Caco-2 (cell line): ENCODE measurements at regions not wholly inside any gene's neighbourhood (a gene's known extent, or its start where the extent isn't known, plus 50 kb on each side); places are given as distances from the start of the nearest gene placed in this dataset.

ENCODE experiments used
- BruUV-seq: library from RNA; stranded (reverse); fragments of 400-500 nt; replicated peaks from 2 replicates; lab custom pipeline; 2021; lab: Mats Ljungman, UMichigan
- CTCF ChIA-PET: fragments of 300-600 bp; sonication (Branson Sonifier 250); formaldehyde crosslinking; loops from one replicate; lab custom pipeline; 2022; ENCODE audit warnings: antibody characterized with exemption; lab: Charles Lee
- POLR2A ChIA-PET: fragments of 300-600 bp; sonication (Branson Sonifier 250); formaldehyde crosslinking; loops from one replicate; lab custom pipeline; 2022; ENCODE audit warnings: antibody characterized with exemption; lab: Charles Lee
- DNase-seq, 2 experiments: peaks; one replicate each; pipeline versions ENCODE4 v3.0.0 to v3.0.0-alpha.2; 2020 to 2022
- H3K27me3 ChIP-seq: replicated peaks from 2 replicates; pipeline ENCODE4 v1.6.0; 2011; ENCODE audit warnings: low read length; ENCODE audit not compliant: control insufficient read depth, insufficient read depth
- H3K36me3 ChIP-seq: 2 replicates; pipeline ENCODE4 v1.5.1; 2011; ENCODE audit warnings: low read length; ENCODE audit not compliant: control insufficient read depth, insufficient read depth
- H3K4me1 ChIP-seq: fragments of 250-450 bp; sonication (Bioruptor Pico); 2 replicates; pipeline ENCODE4 v1.5.1; 2020; ENCODE audit warnings: mild to moderate bottlenecking
- H3K4me3 ChIP-seq: 2 replicates; pipeline ENCODE4 v1.5.1; 2011; ENCODE audit warnings: low read depth, mild to moderate bottlenecking, control low read depth, low read length
- H3K9me3 ChIP-seq: fragments of 250-450 bp; sonication (Bioruptor Pico); 2 replicates; pipeline ENCODE4 v1.5.1; 2020; ENCODE audit warnings: mild to moderate bottlenecking, moderate library complexity
- H3K27ac Mint-ChIP-seq: one replicate; pipeline ENCODE4 v1.8.0; 2022; ENCODE audit warnings: mixed read lengths; ENCODE audit not compliant: unreplicated experiment
- H3K27me3 Mint-ChIP-seq: one replicate; pipeline ENCODE4 v1.8.0; 2022; ENCODE audit warnings: mixed read lengths; ENCODE audit not compliant: insufficient read depth, unreplicated experiment
- H3K36me3 Mint-ChIP-seq: one replicate; pipeline ENCODE4 v1.8.0; 2022; ENCODE audit warnings: mild to moderate bottlenecking, mixed read lengths; ENCODE audit not compliant: insufficient read depth, unreplicated experiment
- H3K4me1 Mint-ChIP-seq: one replicate; pipeline ENCODE4 v1.8.0; 2022; ENCODE audit warnings: low read depth, mixed read lengths; ENCODE audit not compliant: unreplicated experiment
- H3K4me3 Mint-ChIP-seq: one replicate; pipeline ENCODE4 v1.8.0; 2022; ENCODE audit warnings: mild to moderate bottlenecking, moderate library complexity, mixed read lengths; ENCODE audit not compliant: unreplicated experiment
- H3K9me3 Mint-ChIP-seq: one replicate; pipeline ENCODE4 v1.8.0; 2022; ENCODE audit warnings: mixed read lengths; ENCODE audit not compliant: unreplicated experiment
- CTCF ChIP-seq, 2 experiments: fragments of 200-600 bp in 1 of 2; IDR thresholded peaks; 1 replicate in 1 of 2; 2 replicates in 1 of 2; pipeline versions ENCODE4 v1.5.1 to v1.8.0; 2011 to 2022; ENCODE audit warnings: antibody characterized with exemption in 1 of 2, control low read depth in 1 of 2, inconsistent platforms in 1 of 2, low read depth in 1 of 2, low read length in 1 of 2, mild to moderate bottlenecking in 1 of 2, moderate library complexity in 1 of 2; ENCODE audit not compliant: insufficient read depth in 1 of 2, severe bottlenecking in 1 of 2, unreplicated experiment in 1 of 2
- intact Hi-C: fragments of 100-400 bp; cut with micrococcal nuclease; formaldehyde crosslinking; loops from one replicate; pipeline ENCODE4 v1.10.0; 2022; ENCODE audit not compliant: unreplicated experiment

GRCh38 chr1:4149831-4150230 is 249.8 kb upstream of the C1orf174 start:
- CTCF ChIA-PET: no interaction called here
- Histone ChIP-seq H3K4me1 (no peaks in the 10 kb centered on the region), H3K4me3 (no peak overlapping the region), H3K27me3 (no peaks in the 10 kb centered on the region), H3K9me3 (no peaks in the 10 kb centered on the region), H3K36me3 (no peaks in the 10 kb centered on the region)
- Mint-ChIP-seq H3K27me3 (peaks cover 6% of the 10 kb centered on the region), H3K9me3 (no peaks in the 10 kb centered on the region), H3K4me3 (no peak overlapping the region), H3K27ac (no peak overlapping the region), H3K36me3 (no peaks in the 10 kb centered on the region), H3K4me1 (no peaks in the 10 kb centered on the region)
- BruUV-seq: no TSS peak
- no peak for TF ChIP-seq CTCF (IDR thresholded peaks at IDR 0.05; ENCODE audit: insufficient read depth in 1 of 2, low read depth in 1 of 2, low read length in 1 of 2, severe bottlenecking in 1 of 2, unreplicated experiment in 1 of 2)
- intact Hi-C loops: no loop called here
- POLR2A ChIA-PET: no interaction called here
- DNase-seq: no peak

GRCh38 chr1:4150262-4150661 is 250.2 kb upstream of the C1orf174 start:
- H3K4me3 ChIP-seq: no peak overlapping the region
- Mint-ChIP-seq H3K27ac (no peak overlapping the region), H3K36me3 (no peaks in the 10 kb centered on the region), H3K4me1 (no peaks in the 10 kb centered on the region), H3K9me3 (no peaks in the 10 kb centered on the region), H3K27me3 (peaks cover 6% of the 10 kb centered on the region), H3K4me3 (no peak overlapping the region)
- H3K9me3 ChIP-seq: no peaks in the 10 kb centered on the region
- intact Hi-C loops: no loop called here
- no peak for TF ChIP-seq CTCF (IDR thresholded peaks at IDR 0.05; ENCODE audit: insufficient read depth in 1 of 2, low read depth in 1 of 2, low read length in 1 of 2, severe bottlenecking in 1 of 2, unreplicated experiment in 1 of 2)
- ChIA-PET POLR2A (no interaction called here), CTCF (no interaction called here)
- DNase-seq: no peak
- no peaks in the 10 kb centered on the region for H3K36me3 ChIP-seq
- H3K27me3 ChIP-seq: no peaks in the 10 kb centered on the region
- BruUV-seq: no TSS peak
- no peaks in the 10 kb centered on the region for H3K4me1 ChIP-seq

- intact Hi-C loops: no loop called here
Measured at GRCh38 chr1:4152266-4152665, 252.2 kb upstream of the C1orf174 start.

More at GRCh38 chr1:4152266-4152665, 252.2 kb upstream of the C1orf174 start:
- CTCF ChIA-PET: no interaction called here
- H3K4me3 Mint-ChIP-seq: no peak overlapping the region
- Histone ChIP-seq H3K4me3 (no peak overlapping the region), H3K9me3 (no peaks in the 10 kb centered on the region), H3K27me3 (no peaks in the 10 kb centered on the region), H3K4me1 (no peaks in the 10 kb centered on the region), H3K36me3 (no peaks in the 10 kb centered on the region)
- no peaks in the 10 kb centered on the region for H3K9me3 Mint-ChIP-seq
- DNase-seq: no peak
- H3K4me1 Mint-ChIP-seq: no peaks in the 10 kb centered on the region
- POLR2A ChIA-PET: no interaction called here
- peaks cover 6% of the 10 kb centered on the region for H3K27me3 Mint-ChIP-seq
- H3K27ac Mint-ChIP-seq: no peak overlapping the region
- TF ChIP-seq CTCF (IDR thresholded peaks at IDR 0.05; ENCODE audit: insufficient read depth in 1 of 2, low read depth in 1 of 2, low read length in 1 of 2, severe bottlenecking in 1 of 2, unreplicated experiment in 1 of 2): no peak
- no peaks in the 10 kb centered on the region for H3K36me3 Mint-ChIP-seq
- no TSS peak for BruUV-seq
